GM12878 (cell line): ENCODE measurements at regions not wholly inside any gene's neighbourhood (a gene's known extent, or its start where the extent isn't known, plus 50 kb on each side); places are given as distances from the start of the nearest gene placed in this dataset. TPM values are rescaled to one million over a fixed set of nuclear protein-coding genes. Genes with fewer than 3 reads are reported as not detected.

Experiments
- ATAC-seq: fragments of 200-7000 bp; cut with Tn5 transposase; 3 replicates; pipeline ENCODE4 v1.9.1; 2020; ENCODE audit warnings: mild to moderate bottlenecking, moderate library complexity
- BruUV-seq: library from RNA; stranded (reverse); fragments of 400-500 nt; replicated peaks from 2 replicates; lab custom pipeline; 2021; lab: Mats Ljungman, UMichigan
- CTCF ChIA-PET: fragments of 300-600 bp; sonication (Branson Sonifier 250); formaldehyde crosslinking; extraction: SDS; loops from one replicate; lab custom pipeline; 2021; ENCODE audit warnings: inconsistent platforms; lab: Yijun Ruan, JAX
- POLR2A ChIA-PET: fragments of 350-600 bp; formaldehyde crosslinking; extraction: SDS; loops from one replicate; lab custom pipeline; 2021; ENCODE audit warnings: inconsistent platforms; lab: Charles Lee
- RAD21 ChIA-PET: fragments of 300-600 bp; sonication (Branson Sonifier 250); formaldehyde crosslinking; loops from one replicate; lab custom pipeline; 2023; ENCODE audit warnings: antibody characterized with exemption; ENCODE audit not compliant: unreplicated experiment; lab: Charles Lee
- SMC1A ChIA-PET: fragments of 300-600 bp; sonication (Branson Sonifier 250); formaldehyde crosslinking; loops from one replicate; lab custom pipeline; 2023; ENCODE audit not compliant: unreplicated experiment, uncharacterized antibody; lab: Charles Lee
- DNase-seq: peaks from one replicate; pipeline ENCODE4 v3.0.0-alpha.2; 2011; ENCODE audit warnings: low read depth, low spot score
- FAIRE-seq: peaks from 3 replicates; lab custom pipeline; 2011; peaks lifted over from hg19 to GRCh38; lab: Jason Lieb, UNC
- H2AFZ ChIP-seq: 2 replicates; pipeline ENCODE4 v1.6.0; 2011; ENCODE audit warnings: low read depth, low read length, control low read depth; ENCODE audit not compliant: control insufficient read depth
- H3K27ac ChIP-seq: 2 replicates; pipeline ENCODE4 v1.5.1; 2011; ENCODE audit warnings: control low read depth; ENCODE audit not compliant: control insufficient read depth, insufficient read depth
- H3K27me3 ChIP-seq, 2 experiments: replicated peaks in 1 of 2; 2 replicates each; pipeline versions ENCODE4 v1.6.0 to v1.6.1; 2011; ENCODE audit warnings: low read length in 1 of 2; ENCODE audit not compliant: control insufficient read depth in 2 of 2, insufficient read depth in 2 of 2
- H3K36me3 ChIP-seq, 2 experiments: 2 replicates each; pipeline ENCODE4 v1.5.1; 2011; ENCODE audit warnings: low read length in 1 of 2; ENCODE audit not compliant: control insufficient read depth in 2 of 2, insufficient read depth in 2 of 2
- H3K4me1 ChIP-seq: 2 replicates; pipeline ENCODE4 v1.6.1; 2011; ENCODE audit warnings: mild to moderate bottlenecking, low read length, moderate library complexity, mixed read lengths; ENCODE audit not compliant: control insufficient read depth, insufficient read depth
- H3K4me2 ChIP-seq: 2 replicates; pipeline ENCODE4 v1.6.0; 2011; ENCODE audit warnings: control low read depth; ENCODE audit not compliant: control insufficient read depth, insufficient read depth
- H3K4me3 ChIP-seq: fragments of 200-600 bp; sonication (generic); 2 replicates; pipeline ENCODE4 v1.5.1; 2016
- H3K79me2 ChIP-seq: 2 replicates; pipeline ENCODE4 v1.6.0; 2011; ENCODE audit warnings: low read length; ENCODE audit not compliant: control insufficient read depth, insufficient read depth
- H3K9ac ChIP-seq: 2 replicates; pipeline ENCODE4 v1.8.0; 2011; ENCODE audit warnings: low read length, control low read depth, mixed read lengths; ENCODE audit not compliant: control insufficient read depth, insufficient read depth
- H3K9me3 ChIP-seq: replicated peaks from 3 replicates; pipeline ENCODE4 v1.5.1; 2011; ENCODE audit warnings: mild to moderate bottlenecking, low read length; ENCODE audit not compliant: control insufficient read depth, insufficient read depth
- H4K20me1 ChIP-seq: 2 replicates; pipeline ENCODE4 v1.6.0; 2011; ENCODE audit not compliant: control insufficient read depth, insufficient read depth
- CTCF ChIP-seq, 3 experiments: IDR thresholded peaks in 2 of 3; conservative IDR thresholded peaks in 1 of 3; 2 replicates each; pipeline ENCODE4 v1.5.1; 2011; ENCODE audit warnings: low read depth in 3 of 3, low read length in 3 of 3, mild to moderate bottlenecking in 3 of 3, control low read depth in 2 of 3, moderate library complexity in 2 of 3, inconsistent platforms in 1 of 3, mixed read lengths in 1 of 3; ENCODE audit not compliant: control insufficient read depth in 2 of 3, insufficient read depth in 1 of 3; ENCODE audit errors: extremely low read depth in 1 of 3
- HCFC1 ChIP-seq: fragments of 150-350 bp; IDR thresholded peaks from 2 replicates; pipeline ENCODE4 v1.6.1; 2014; ENCODE audit warnings: low read length
- PKNOX1 ChIP-seq: fragments of 450-650 bp; IDR thresholded peaks from 2 replicates; pipeline ENCODE4 v1.6.1; 2016; ENCODE audit warnings: mild to moderate bottlenecking
- SIN3A ChIP-seq: IDR thresholded peaks from 2 replicates; pipeline ENCODE4 v1.6.1; 2012; ENCODE audit warnings: low read depth, low read length, improper control_type of control experiment
- whole genome bisulfite sequencing: methylation state at CpG from one replicate; pipeline ENCODE4 v1.1.6; 2016; ENCODE audit warnings: low lambda C conversion rate; ENCODE audit not compliant: insufficient replicate concordance, insufficient coverage; ENCODE audit errors: missing lambda C conversion rate; 5-methylcytosine and 5-hydroxymethylcytosine counted together
- in situ Hi-C: fragments of 300-500 bp; cut with MboI; formaldehyde crosslinking; loops from 9 replicates; pipeline ENCODE4 v1.14.3; 2018; ENCODE audit warnings: mixed read lengths
- intact Hi-C: fragments of 100-400 bp; cut with micrococcal nuclease; formaldehyde crosslinking; loops from one replicate; pipeline ENCODE4 v1.14.2; 2022; ENCODE audit not compliant: unreplicated experiment
- small RNA-seq: library from RNA; depleted of rRNA; stranded (forward); fragments of <200 nt; gene quantifications from one replicate; pipeline ENCODE3, GENCODE V24; 2014

- Histone ChIP-seq H3K4me3 (no peak overlapping the region), H3K27ac (no peak overlapping the region), H3K79me2 (no peaks in the 10 kb centered on the region), H3K9ac (no peak overlapping the region), H3K27me3 (no peaks in the 10 kb centered on the region), H3K9me3 (no peaks in the 10 kb centered on the region), H3K4me2 (no peak overlapping the region), H2AFZ (no peak overlapping the region), H3K36me3 (no peaks in the 10 kb centered on the region), H4K20me1 (no peaks in the 10 kb centered on the region), H3K4me1 (no peaks in the 10 kb centered on the region)
- ChIA-PET CTCF (no interaction called here), POLR2A (no interaction called here), RAD21 (no interaction called here), SMC1A (no interaction called here)
- TF ChIP-seq SIN3A: no peak
- TF ChIP-seq HCFC1: no peak
- no peak for TF ChIP-seq PKNOX1
- TF ChIP-seq CTCF (IDR thresholded peaks at IDR 0.05 in 2 of 3, conservative IDR thresholded peaks at IDR 0.05 in 1 of 3; ENCODE audit: control insufficient read depth in 2 of 3, extremely low read depth in 1 of 3, insufficient read depth in 1 of 3, low read depth in 3 of 3, low read length in 3 of 3): peak in 1 of 3 experiments; percentile 3; a peak in 1 of 6 replicates
- ATAC-seq (no peak), FAIRE-seq (peak; percentile 78), DNase-seq (no peak)
- in situ Hi-C loops (loop anchor here (10.0 kb wide), 1 partner anchor 64 kb away; no protein-coding TSS in a partner anchor), intact Hi-C loops (no loop called here)
- no TSS peak for BruUV-seq
- 3% methylated on average over 2 of the region's 2 CpGs for WGBS
Measured at GRCh38 chr17:22600644-22601298, 908.4 kb downstream of the KCNJ18 start.

Small RNAs in the stretch of these regions (small RNA-seq; reads per million reads assigned to genes)
- gene ABBA01006766.1 (not detected), gene NMTRS-TGA3-1 (not detected)
